Omental fat pad (tissue), 3 donors: ENCODE measurements at regions not wholly inside any gene's neighbourhood (a gene's known extent, or its start where the extent isn't known, plus 50 kb on each side); places are given as distances from the start of the nearest gene placed in this dataset.

ENCODE experiments used
- ATAC-seq: fragments of 150-250 bp; one replicate; pipeline ENCODE4 v1.9.1; 2016; ENCODE audit warnings: mild to moderate bottlenecking, moderate library complexity; ENCODE audit not compliant: low FRiP score
- DNase-seq: peaks from one replicate; pipeline ENCODE4 v3.0.0-alpha.2; 2019; ENCODE audit warnings: low spot score
- TF ChIP-seq, protein P1 (sequence below), 3 donors: fragments of 450-650 bp; IDR thresholded peaks; one replicate each; pipeline ENCODE4 v1.5.1; 2016 to 2017; ENCODE audit warnings: antibody characterized with exemption in 3 of 3, mild to moderate bottlenecking in 3 of 3, moderate library complexity in 2 of 3

DNA sequence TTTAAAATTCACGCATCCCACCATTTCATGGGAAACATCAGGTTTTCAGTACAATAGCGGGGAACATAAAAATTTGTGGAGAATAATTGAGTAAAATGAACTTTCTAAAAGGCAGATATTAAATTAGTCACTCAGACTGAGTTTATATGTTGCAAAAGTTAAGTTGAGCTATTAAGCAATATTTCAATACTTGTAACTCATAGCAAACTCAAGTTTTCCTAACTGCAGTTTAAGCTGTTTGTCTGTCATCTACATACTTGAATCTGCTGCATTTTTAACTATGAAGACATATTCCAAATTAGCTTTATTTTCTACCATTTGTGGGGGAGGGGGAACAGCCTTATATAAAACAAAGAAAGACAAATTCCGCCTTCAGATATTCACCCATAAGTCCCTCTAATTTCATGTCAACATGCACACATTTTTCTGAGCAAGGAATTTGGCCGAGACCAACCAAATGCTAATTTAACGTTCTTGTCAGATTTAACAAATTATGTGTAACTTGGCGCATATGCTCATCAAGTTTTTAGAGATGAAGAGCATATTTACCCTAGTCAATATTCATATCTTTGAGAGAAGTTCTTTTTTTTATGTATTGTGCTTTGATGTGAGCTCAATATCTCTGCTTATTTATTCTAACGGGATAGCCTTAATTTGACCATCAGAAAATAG lies 462.9 kb downstream of the TXNL1 start:
- peak; percentile 51 for ATAC-seq
- TF ChIP-seq, protein P1, sequence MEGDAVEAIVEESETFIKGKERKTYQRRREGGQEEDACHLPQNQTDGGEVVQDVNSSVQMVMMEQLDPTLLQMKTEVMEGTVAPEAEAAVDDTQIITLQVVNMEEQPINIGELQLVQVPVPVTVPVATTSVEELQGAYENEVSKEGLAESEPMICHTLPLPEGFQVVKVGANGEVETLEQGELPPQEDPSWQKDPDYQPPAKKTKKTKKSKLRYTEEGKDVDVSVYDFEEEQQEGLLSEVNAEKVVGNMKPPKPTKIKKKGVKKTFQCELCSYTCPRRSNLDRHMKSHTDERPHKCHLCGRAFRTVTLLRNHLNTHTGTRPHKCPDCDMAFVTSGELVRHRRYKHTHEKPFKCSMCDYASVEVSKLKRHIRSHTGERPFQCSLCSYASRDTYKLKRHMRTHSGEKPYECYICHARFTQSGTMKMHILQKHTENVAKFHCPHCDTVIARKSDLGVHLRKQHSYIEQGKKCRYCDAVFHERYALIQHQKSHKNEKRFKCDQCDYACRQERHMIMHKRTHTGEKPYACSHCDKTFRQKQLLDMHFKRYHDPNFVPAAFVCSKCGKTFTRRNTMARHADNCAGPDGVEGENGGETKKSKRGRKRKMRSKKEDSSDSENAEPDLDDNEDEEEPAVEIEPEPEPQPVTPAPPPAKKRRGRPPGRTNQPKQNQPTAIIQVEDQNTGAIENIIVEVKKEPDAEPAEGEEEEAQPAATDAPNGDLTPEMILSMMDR (IDR thresholded peaks at IDR 0.05) = no peak
- no peak for DNase-seq

DNA sequence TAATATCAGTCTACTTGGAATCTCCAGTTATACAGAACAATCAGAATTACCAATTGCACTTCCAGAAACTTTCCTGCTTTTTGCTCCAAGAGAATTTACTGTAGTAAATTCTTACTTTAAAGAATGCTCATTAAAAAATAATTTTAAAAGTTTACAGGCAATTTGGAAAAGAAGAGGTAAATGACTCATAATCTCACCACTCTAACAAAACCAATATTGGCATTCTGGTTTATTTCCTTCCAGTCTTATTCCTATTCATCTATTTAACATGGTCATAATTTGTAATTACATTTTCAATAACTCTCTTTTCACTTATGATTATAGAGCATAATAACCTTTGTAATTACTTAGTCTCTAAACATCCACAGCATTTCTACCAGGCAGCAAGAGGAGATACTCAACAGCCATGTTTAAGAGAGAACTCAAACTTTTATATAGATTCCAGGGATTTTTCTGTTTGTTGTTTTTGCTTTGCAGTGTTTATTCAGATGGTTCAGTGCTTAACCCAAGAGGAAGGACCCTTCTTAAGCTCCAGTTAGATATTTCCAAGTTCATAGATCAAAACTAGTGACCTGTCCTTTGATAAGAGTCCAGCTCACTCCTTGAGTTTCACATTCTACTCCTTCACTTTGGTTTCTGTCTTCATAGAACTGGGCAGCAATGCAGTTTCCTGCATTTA lies 464.7 kb downstream of the TXNL1 start:
- DNase-seq (no peak), ATAC-seq (no peak)
- TF ChIP-seq, protein P1 (IDR thresholded peaks at IDR 0.05) = no peak

DNA sequence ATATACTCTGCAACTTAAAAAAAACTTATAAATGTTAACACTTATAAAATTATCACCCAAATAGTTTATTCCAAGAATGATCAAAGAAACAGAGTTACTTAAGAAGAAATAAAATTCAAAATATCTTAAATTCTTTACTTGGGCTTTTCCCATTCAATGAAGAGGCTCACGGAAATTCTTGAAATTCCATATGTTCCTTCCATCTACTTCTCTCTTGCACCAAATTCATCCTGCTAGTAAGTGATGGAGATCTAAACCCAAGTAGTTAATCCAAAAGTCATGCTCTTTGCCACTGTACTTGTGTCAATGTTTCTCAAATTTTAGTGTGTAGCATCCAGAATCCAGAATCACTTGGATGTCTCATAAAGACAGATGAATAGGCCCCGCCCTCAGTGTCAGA lies 465.9 kb downstream of the TXNL1 start:
- DNase-seq (no peak), ATAC-seq (no peak)
- TF ChIP-seq, protein P1 (IDR thresholded peaks at IDR 0.05) = no peak

DNA sequence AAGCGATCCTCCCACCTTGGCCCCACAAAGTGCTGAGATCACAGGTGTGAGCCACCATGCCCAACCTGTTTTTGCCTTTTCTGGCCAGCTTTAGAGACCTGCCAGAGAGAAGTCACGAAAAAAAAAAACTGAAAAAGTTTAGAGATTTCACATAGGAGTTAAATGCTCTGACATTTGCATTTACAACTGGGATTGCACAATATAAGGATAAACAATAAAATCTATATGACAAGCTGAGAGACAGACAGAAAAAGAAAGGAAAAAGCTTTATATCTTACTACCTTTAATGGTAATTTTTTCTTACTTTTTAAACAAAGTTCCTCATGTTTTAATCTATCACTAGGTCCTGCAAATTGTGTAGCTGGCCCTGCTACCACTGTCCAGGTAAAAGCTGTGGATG lies 466.5 kb downstream of the TXNL1 start:
- TF ChIP-seq, protein P1 (IDR thresholded peaks at IDR 0.05) = no peak
- no peak for ATAC-seq
- no peak for DNase-seq

DNA sequence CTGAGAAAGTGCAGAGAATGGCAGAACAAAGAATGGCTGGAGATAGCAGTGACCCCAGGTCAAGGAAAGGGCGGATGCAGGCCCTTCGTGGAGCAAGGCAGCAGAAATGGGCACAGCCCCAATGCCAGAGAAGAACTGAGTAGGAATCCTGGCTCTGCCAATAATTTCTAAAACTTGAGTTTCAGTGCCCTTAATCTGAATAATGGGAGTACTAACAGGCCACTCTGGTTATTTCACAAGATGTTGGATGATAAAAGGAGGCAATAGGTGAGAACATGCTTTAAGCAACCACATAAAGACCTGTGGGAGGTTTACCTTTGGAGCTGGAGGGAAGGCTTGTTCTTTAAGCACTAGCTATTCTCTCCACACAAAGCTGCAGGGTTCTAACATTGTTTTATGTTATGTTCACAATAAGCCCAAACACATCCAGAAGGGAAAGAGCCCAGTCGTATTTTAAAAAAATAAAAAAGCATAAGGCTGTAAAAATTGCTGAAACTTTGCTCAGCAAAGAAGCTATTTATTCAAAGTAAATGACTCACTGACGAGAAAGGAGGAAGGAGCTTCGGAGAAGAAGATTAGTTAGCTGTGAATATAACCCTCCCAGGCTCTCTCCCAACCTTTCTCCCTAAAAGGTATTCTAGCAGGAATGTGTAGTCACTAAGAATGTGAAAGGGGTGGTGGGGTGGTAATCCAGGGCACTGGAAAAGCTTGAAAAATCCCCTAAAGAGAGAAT lies 470.2 kb downstream of the TXNL1 start:
- TF ChIP-seq, protein P1 (IDR thresholded peaks at IDR 0.05) = no peak
- DNase-seq (no peak), ATAC-seq (peak; percentile 88)

DNA sequence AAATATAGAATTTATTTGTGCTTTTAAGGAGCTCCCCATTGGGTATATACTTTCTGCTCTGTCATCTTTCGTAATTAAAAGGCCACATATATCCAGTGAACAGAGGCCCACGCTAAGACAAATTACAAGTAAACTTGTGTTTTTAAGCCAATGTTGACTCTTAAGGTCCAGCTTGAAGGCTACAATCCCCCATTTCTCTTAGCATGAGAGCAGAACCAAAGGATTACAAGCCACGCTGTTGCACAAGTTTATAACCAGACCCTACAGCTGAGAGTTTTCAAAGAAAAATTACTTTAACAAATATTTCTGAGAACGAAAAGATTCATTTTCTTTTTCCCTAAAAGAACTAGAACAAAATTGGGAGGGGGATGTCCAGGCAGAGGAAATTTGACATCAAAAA lies 471.0 kb downstream of the TXNL1 start:
- ATAC-seq = no peak
- TF ChIP-seq, protein P1 (IDR thresholded peaks at IDR 0.05) = no peak
- DNase-seq = no peak
